ENCODE measurements at regions not wholly inside any gene's neighbourhood (a gene's known extent, or its start where the extent isn't known, plus 50 kb on each side); places are given as distances from the start of the nearest gene placed in this dataset.

DNA sequence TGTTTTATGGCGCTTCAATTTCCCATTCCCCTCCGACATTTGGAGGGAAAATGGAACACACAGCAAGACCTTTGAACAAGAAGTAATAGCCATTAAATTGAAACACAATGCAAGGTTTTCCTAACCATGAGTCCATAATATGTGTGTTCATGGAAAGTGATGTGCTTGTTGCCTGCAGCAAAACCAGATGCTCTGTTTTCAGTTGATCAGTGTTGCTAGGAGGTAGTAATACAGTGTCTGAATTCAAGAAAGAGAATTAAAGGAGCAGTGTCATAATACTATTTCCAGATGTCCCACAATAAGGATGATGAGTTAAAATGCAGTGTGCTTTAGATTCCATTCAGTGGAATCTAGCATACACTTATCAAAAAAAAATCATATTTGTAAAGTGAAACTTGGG is 637.4 kb upstream of the API5 start:
- H3K9me3 ChIP-seq (ENCODE audit: low read length), result no peaks in the 10 kb centered on the region
- POLR2A ChIA-PET, result no interaction called here

DNA sequence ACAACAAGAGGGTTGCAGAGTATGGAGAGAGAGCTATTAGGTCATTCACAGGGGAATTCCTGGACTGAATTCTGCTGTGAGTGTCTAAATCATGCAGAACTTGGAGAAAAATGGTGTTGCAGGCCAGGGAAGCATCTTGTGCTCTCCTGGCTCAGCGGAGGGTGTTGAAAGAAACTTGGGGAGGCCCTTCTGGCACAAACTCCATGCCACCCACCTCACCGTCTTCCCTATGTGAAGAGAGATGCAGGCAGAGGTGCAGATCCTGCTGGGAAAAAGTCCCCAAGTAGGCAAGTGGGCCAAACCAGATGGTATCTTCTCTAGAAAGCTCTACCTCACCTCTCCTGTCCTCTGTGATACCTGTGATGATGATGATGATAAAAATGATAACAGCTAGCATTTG is 604.3 kb upstream of the API5 start:
- CTCF ChIA-PET (ENCODE audit: low intra/inter-chr PET ratio, low total read pairs), result no interaction called here
- FAIRE-seq (no peak), DNase-seq (ENCODE audit: low spot score) (no peak), ATAC-seq (no peak)
- Histone ChIP-seq H3K9ac (ENCODE audit: insufficient read depth, low read depth, low read length) (no peak overlapping the region), H3K9me3 (ENCODE audit: low read length) (no peaks in the 10 kb centered on the region), H2AFZ (ENCODE audit: low read length) (no peak overlapping the region), H3K27me3 (ENCODE audit: control insufficient read depth in 1 of 2, insufficient read depth in 2 of 2, low read length in 2 of 2) (no peaks in the 10 kb centered on the region), H3K4me1 (ENCODE audit: insufficient read depth, low read length) (no peaks in the 10 kb centered on the region), H3K27ac (ENCODE audit: extremely low read length, insufficient read depth, low read length) (no peak overlapping the region), H3K36me3 (replicated peaks in 1 of 2; ENCODE audit: control insufficient read depth in 1 of 2, insufficient read depth in 2 of 2, low read length in 2 of 2) (no peaks in the 10 kb centered on the region), H3K4me3 (replicated peaks in 1 of 3; ENCODE audit: insufficient read depth in 1 of 3, low read depth in 2 of 3, low read length in 3 of 3) (no peak overlapping the region), H4K20me1 (ENCODE audit: insufficient read depth, low read length) (no peaks in the 10 kb centered on the region), H3K79me2 (ENCODE audit: insufficient read depth, low read length) (no peaks in the 10 kb centered on the region), H3K4me2 (ENCODE audit: low read depth, low read length) (no peak overlapping the region)
- no TSS peak for BruUV-seq (replicated peaks)
- POLR2A ChIA-PET, result no interaction called here
- in situ Hi-C loops (cut with HindIII; ENCODE audit: extremely low pct_ligation_motif_present, low pct_unique_long_range_greater_than_20kb), result no loop called here
- intact Hi-C loops (cut with micrococcal nuclease; ENCODE audit: unreplicated experiment), result no loop called here
- WGBS (ENCODE audit: low lambda C conversion rate), result 0% methylated on average over 2 of the region's 2 CpGs
- TF ChIP-seq BCL6 (CRISPR knock-in tag; IDR thresholded peaks at IDR 0.05), result no peak
- TF ChIP-seq, protein P1, sequence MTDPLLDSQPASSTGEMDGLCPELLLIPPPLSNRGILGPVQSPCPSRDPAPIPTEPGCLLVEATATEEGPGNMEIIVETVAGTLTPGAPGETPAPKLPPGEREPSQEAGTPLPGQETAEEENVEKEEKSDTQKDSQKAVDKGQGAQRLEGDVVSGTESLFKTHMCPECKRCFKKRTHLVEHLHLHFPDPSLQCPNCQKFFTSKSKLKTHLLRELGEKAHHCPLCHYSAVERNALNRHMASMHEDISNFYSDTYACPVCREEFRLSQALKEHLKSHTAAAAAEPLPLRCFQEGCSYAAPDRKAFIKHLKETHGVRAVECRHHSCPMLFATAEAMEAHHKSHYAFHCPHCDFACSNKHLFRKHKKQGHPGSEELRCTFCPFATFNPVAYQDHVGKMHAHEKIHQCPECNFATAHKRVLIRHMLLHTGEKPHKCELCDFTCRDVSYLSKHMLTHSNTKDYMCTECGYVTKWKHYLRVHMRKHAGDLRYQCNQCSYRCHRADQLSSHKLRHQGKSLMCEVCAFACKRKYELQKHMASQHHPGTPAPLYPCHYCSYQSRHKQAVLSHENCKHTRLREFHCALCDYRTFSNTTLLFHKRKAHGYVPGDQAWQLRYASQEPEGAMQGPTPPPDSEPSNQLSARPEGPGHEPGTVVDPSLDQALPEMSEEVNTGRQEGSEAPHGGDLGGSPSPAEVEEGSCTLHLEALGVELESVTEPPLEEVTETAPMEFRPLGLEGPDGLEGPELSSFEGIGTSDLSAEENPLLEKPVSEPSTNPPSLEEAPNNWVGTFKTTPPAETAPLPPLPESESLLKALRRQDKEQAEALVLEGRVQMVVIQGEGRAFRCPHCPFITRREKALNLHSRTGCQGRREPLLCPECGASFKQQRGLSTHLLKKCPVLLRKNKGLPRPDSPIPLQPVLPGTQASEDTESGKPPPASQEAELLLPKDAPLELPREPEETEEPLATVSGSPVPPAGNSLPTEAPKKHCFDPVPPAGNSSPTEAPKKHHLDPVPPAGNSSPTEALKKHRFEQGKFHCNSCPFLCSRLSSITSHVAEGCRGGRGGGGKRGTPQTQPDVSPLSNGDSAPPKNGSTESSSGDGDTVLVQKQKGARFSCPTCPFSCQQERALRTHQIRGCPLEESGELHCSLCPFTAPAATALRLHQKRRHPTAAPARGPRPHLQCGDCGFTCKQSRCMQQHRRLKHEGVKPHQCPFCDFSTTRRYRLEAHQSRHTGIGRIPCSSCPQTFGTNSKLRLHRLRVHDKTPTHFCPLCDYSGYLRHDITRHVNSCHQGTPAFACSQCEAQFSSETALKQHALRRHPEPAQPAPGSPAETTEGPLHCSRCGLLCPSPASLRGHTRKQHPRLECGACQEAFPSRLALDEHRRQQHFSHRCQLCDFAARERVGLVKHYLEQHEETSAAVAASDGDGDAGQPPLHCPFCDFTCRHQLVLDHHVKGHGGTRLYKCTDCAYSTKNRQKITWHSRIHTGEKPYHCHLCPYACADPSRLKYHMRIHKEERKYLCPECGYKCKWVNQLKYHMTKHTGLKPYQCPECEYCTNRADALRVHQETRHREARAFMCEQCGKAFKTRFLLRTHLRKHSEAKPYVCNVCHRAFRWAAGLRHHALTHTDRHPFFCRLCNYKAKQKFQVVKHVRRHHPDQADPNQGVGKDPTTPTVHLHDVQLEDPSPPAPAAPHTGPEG (CRISPR knock-in tag; IDR thresholded peaks at IDR 0.05), result no peak
- TF ChIP-seq, protein P2, sequence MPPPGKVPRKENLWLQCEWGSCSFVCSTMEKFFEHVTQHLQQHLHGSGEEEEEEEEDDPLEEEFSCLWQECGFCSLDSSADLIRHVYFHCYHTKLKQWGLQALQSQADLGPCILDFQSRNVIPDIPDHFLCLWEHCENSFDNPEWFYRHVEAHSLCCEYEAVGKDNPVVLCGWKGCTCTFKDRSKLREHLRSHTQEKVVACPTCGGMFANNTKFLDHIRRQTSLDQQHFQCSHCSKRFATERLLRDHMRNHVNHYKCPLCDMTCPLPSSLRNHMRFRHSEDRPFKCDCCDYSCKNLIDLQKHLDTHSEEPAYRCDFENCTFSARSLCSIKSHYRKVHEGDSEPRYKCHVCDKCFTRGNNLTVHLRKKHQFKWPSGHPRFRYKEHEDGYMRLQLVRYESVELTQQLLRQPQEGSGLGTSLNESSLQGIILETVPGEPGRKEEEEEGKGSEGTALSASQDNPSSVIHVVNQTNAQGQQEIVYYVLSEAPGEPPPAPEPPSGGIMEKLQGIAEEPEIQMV (CRISPR knock-in tag; IDR thresholded peaks at IDR 0.05; ENCODE audit: low read depth), result no peak

More for the DNA sequence above, 637.4 kb upstream of the API5 start:
- CTCF ChIA-PET (ENCODE audit: low intra/inter-chr PET ratio, low total read pairs), result no interaction called here
- ATAC-seq, result no peak
- no TSS peak for BruUV-seq (replicated peaks)
- H2AFZ ChIP-seq (ENCODE audit: low read length), result no peak overlapping the region
- no peak for TF ChIP-seq EZH2 (conservative IDR thresholded peaks at IDR 0.05; ENCODE audit: low read depth, low read length)
- no peak for TF ChIP-seq MED1 (CRISPR knock-in tag; IDR thresholded peaks at IDR 0.05)
- no peak for TF ChIP-seq CHD4 (IDR thresholded peaks at IDR 0.05; ENCODE audit: borderline replicate concordance, low read length)
- no peak for TF ChIP-seq ZNF33B (CRISPR knock-in tag; IDR thresholded peaks at IDR 0.05)
- no peak for TF ChIP-seq ZNF766 (CRISPR knock-in tag; IDR thresholded peaks at IDR 0.05; ENCODE audit: borderline replicate concordance)
- no peak for TF ChIP-seq FOXM1 (CRISPR knock-in tag; IDR thresholded peaks at IDR 0.05)
- TF ChIP-seq ZNF235 (CRISPR knock-in tag; IDR thresholded peaks at IDR 0.05; ENCODE audit: borderline replicate concordance), result no peak
- TF ChIP-seq, protein P3, sequence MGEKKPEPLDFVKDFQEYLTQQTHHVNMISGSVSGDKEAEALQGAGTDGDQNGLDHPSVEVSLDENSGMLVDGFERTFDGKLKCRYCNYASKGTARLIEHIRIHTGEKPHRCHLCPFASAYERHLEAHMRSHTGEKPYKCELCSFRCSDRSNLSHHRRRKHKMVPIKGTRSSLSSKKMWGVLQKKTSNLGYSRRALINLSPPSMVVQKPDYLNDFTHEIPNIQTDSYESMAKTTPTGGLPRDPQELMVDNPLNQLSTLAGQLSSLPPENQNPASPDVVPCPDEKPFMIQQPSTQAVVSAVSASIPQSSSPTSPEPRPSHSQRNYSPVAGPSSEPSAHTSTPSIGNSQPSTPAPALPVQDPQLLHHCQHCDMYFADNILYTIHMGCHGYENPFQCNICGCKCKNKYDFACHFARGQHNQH (CRISPR knock-in tag; IDR thresholded peaks at IDR 0.05), result no peak
- TF ChIP-seq, protein P4, sequence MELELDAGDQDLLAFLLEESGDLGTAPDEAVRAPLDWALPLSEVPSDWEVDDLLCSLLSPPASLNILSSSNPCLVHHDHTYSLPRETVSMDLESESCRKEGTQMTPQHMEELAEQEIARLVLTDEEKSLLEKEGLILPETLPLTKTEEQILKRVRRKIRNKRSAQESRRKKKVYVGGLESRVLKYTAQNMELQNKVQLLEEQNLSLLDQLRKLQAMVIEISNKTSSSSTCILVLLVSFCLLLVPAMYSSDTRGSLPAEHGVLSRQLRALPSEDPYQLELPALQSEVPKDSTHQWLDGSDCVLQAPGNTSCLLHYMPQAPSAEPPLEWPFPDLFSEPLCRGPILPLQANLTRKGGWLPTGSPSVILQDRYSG (CRISPR knock-in tag; IDR thresholded peaks at IDR 0.05), result no peak
- TF ChIP-seq ZNF451 (CRISPR knock-in tag; IDR thresholded peaks at IDR 0.05), result no peak
- intact Hi-C loops (cut with micrococcal nuclease; ENCODE audit: unreplicated experiment) (no loop called here), in situ Hi-C loops (cut with HindIII; ENCODE audit: extremely low pct_ligation_motif_present, low pct_unique_long_range_greater_than_20kb) (no loop called here)
- WGBS (ENCODE audit: low lambda C conversion rate), result 0% methylated on average over 2 of the region's 2 CpGs
- H3K9ac ChIP-seq (ENCODE audit: insufficient read depth, low read depth, low read length), result no peak overlapping the region
- no peak for DNase-seq (ENCODE audit: low spot score)
- FAIRE-seq, result no peak
- no peak overlapping the region for H3K4me3 ChIP-seq (replicated peaks in 1 of 3; ENCODE audit: insufficient read depth in 1 of 3, low read depth in 2 of 3, low read length in 3 of 3)
- no peak overlapping the region for H3K4me2 ChIP-seq (ENCODE audit: low read depth, low read length)
- H3K27ac ChIP-seq (ENCODE audit: extremely low read length, insufficient read depth, low read length), result no peak overlapping the region
- no peaks in the 10 kb centered on the region for H3K4me1 ChIP-seq (ENCODE audit: insufficient read depth, low read length)
- H3K36me3 ChIP-seq (replicated peaks in 1 of 2; ENCODE audit: control insufficient read depth in 1 of 2, insufficient read depth in 2 of 2, low read length in 2 of 2), result no peaks in the 10 kb centered on the region
- H4K20me1 ChIP-seq (ENCODE audit: insufficient read depth, low read length), result no peaks in the 10 kb centered on the region
- no peaks in the 10 kb centered on the region for H3K27me3 ChIP-seq (ENCODE audit: control insufficient read depth in 1 of 2, insufficient read depth in 2 of 2, low read length in 2 of 2)
- no peaks in the 10 kb centered on the region for H3K79me2 ChIP-seq (ENCODE audit: insufficient read depth, low read length)
